ENCODE measurements at regions not wholly inside any gene's neighbourhood (a gene's known extent, or its start where the extent isn't known, plus 50 kb on each side); places are given as distances from the start of the nearest gene placed in this dataset.

- TF ChIP-seq CTCF (IDR thresholded peaks at IDR 0.05; ENCODE audit: low read depth, low read length) (no peak), MYC (IDR thresholded peaks at IDR 0.05; ENCODE audit: low read depth, low read length) (no peak)
Measured at GRCh38 chr2:217185265-217185995, 325.6 kb upstream of the TNP1 start.

Measured in NB4 (cell line).